OCI-LY7 (cell line): ENCODE measurements at regions not wholly inside any gene's neighbourhood (a gene's known extent, or its start where the extent isn't known, plus 50 kb on each side); places are given as distances from the start of the nearest gene placed in this dataset.

ENCODE experiments used
- BruUV-seq: library from RNA; stranded (reverse); fragments of 400-500 nt; replicated peaks from 2 replicates; lab custom pipeline; 2021; lab: Mats Ljungman, UMichigan
- CTCF ChIA-PET: fragments of 300-600 bp; sonication (Branson Sonifier 250); formaldehyde crosslinking; loops from one replicate; lab custom pipeline; 2022; ENCODE audit warnings: antibody characterized with exemption; ENCODE audit not compliant: unreplicated experiment; lab: Charles Lee
- POLR2A ChIA-PET: fragments of 300-600 bp; sonication (Branson Sonifier 250); formaldehyde crosslinking; loops from one replicate; lab custom pipeline; 2022; ENCODE audit warnings: antibody characterized with exemption; lab: Charles Lee
- DNase-seq: peaks from one replicate; pipeline ENCODE4 v3.0.0-alpha.2; 2015; ENCODE audit warnings: low spot score
- H2AFZ ChIP-seq: fragments of 200-600 bp; sonication (generic), shearing (Covaris generic); 2 replicates; pipeline ENCODE4 v1.6.1; 2014; ENCODE audit warnings: mild to moderate bottlenecking, antibody characterized with exemption, low read length, moderate library complexity
- H3K27ac ChIP-seq: fragments of 200-600 bp; sonication (generic); 2 replicates; pipeline ENCODE4 v1.5.1; 2014; ENCODE audit warnings: mixed run types, low read depth, mild to moderate bottlenecking, moderate library complexity, low read length, inconsistent platforms; ENCODE audit not compliant: poor library complexity, severe bottlenecking
- H3K36me3 ChIP-seq: fragments of 200-600 bp; sonication (generic); 2 replicates; pipeline ENCODE4 v1.6.1; 2014; ENCODE audit warnings: mild to moderate bottlenecking, antibody characterized with exemption, low read length, moderate library complexity, mixed read lengths; ENCODE audit not compliant: insufficient read depth
- H3K4me1 ChIP-seq: fragments of 200-600 bp; sonication (generic); 2 replicates; pipeline ENCODE4 v1.5.1; 2014; ENCODE audit warnings: mild to moderate bottlenecking, low read length; ENCODE audit not compliant: insufficient read depth, poor library complexity, severe bottlenecking
- H3K4me2 ChIP-seq: fragments of 200-600 bp; sonication (generic); 2 replicates; pipeline ENCODE4 v1.6.1; 2014; ENCODE audit warnings: mild to moderate bottlenecking, low read length
- H3K4me3 ChIP-seq: fragments of 200-600 bp; sonication (generic); 2 replicates; pipeline ENCODE4 v1.5.1; 2014; ENCODE audit warnings: mild to moderate bottlenecking, low read depth, low read length; ENCODE audit not compliant: poor library complexity, severe bottlenecking
- H3K79me2 ChIP-seq: fragments of 200-600 bp; sonication (generic); 2 replicates; pipeline ENCODE4 v1.6.1; 2016; ENCODE audit warnings: low read depth, mild to moderate bottlenecking, low read length, moderate library complexity, mixed read lengths; ENCODE audit not compliant: insufficient read depth
- H3K9me2 ChIP-seq: fragments of 200-600 bp; sonication (generic); 2 replicates; pipeline ENCODE4 v1.6.1; 2016; ENCODE audit warnings: mild to moderate bottlenecking, low read length, mixed read lengths; ENCODE audit not compliant: insufficient read depth
- H3K9me3 ChIP-seq: fragments of 200-600 bp; sonication (generic); 2 replicates; pipeline ENCODE4 v1.6.1; 2014; ENCODE audit warnings: mild to moderate bottlenecking, mixed run types, low read length, mixed read lengths
- H4K20me1 ChIP-seq: fragments of 200-600 bp; sonication (generic); 2 replicates; pipeline ENCODE4 v1.6.1; 2014; ENCODE audit warnings: mild to moderate bottlenecking, antibody characterized with exemption, low read length, moderate library complexity, mixed read lengths; ENCODE audit not compliant: insufficient read depth
- EZH2phosphoT487 ChIP-seq: fragments of 200-600 bp; sonication (generic); IDR thresholded peaks from 2 replicates; pipeline ENCODE4 v1.6.1; 2018; ENCODE audit warnings: low read depth, borderline replicate concordance, mild to moderate bottlenecking, mixed run types, antibody characterized with exemption, low read length, moderate library complexity, mixed read lengths
- intact Hi-C: fragments of 100-400 bp; cut with micrococcal nuclease; formaldehyde crosslinking; loops from one replicate; pipeline ENCODE4 v1.10.0; 2022; ENCODE audit not compliant: unreplicated experiment
- TF ChIP-seq, protein P1 (sequence below): fragments of 200-600 bp; sonication (generic); conservative IDR thresholded peaks from 2 replicates; pipeline ENCODE4 v1.5.1; 2014; ENCODE audit warnings: mild to moderate bottlenecking, antibody characterized with exemption, low read length, moderate library complexity, mixed read lengths

DNA sequence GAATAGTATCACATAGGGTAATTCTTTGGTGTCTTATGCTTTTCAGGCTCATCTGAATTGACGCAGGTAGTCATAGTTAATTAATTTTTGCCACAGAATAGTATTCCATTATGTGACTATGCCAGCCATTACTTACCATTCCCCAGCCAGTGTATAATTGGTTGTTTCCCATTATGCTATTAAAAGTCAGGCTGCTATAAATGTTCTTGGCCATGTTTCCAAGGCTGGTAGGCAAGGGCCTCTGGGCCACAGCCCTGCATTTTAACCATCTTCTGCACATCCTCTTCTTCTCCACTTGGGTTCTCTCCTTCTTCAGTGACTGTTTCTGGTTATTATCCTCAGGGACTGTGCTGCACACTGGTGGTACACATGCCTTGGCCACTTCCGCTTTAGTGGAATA is 190.9 kb downstream of the ADAMTS15 start:
- no peak overlapping the region for H2AFZ ChIP-seq
- H3K4me2 ChIP-seq: no peak overlapping the region
- H3K9me3 ChIP-seq: no peaks in the 10 kb centered on the region
- no peaks in the 10 kb centered on the region for H3K36me3 ChIP-seq
- BruUV-seq: no TSS peak
- no peak overlapping the region for H3K4me3 ChIP-seq
- ChIA-PET CTCF (no interaction called here), POLR2A (no interaction called here)
- DNase-seq: no peak
- TF ChIP-seq, protein P1, sequence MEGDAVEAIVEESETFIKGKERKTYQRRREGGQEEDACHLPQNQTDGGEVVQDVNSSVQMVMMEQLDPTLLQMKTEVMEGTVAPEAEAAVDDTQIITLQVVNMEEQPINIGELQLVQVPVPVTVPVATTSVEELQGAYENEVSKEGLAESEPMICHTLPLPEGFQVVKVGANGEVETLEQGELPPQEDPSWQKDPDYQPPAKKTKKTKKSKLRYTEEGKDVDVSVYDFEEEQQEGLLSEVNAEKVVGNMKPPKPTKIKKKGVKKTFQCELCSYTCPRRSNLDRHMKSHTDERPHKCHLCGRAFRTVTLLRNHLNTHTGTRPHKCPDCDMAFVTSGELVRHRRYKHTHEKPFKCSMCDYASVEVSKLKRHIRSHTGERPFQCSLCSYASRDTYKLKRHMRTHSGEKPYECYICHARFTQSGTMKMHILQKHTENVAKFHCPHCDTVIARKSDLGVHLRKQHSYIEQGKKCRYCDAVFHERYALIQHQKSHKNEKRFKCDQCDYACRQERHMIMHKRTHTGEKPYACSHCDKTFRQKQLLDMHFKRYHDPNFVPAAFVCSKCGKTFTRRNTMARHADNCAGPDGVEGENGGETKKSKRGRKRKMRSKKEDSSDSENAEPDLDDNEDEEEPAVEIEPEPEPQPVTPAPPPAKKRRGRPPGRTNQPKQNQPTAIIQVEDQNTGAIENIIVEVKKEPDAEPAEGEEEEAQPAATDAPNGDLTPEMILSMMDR: no peak
- no peak for TF ChIP-seq EZH2phosphoT487
- intact Hi-C loops: no loop called here
- H3K79me2 ChIP-seq: no peaks in the 10 kb centered on the region
- no peaks in the 10 kb centered on the region for H3K9me2 ChIP-seq
- H3K27ac ChIP-seq: no peak overlapping the region
- no peaks in the 10 kb centered on the region for H3K4me1 ChIP-seq
- H4K20me1 ChIP-seq: no peaks in the 10 kb centered on the region

DNA sequence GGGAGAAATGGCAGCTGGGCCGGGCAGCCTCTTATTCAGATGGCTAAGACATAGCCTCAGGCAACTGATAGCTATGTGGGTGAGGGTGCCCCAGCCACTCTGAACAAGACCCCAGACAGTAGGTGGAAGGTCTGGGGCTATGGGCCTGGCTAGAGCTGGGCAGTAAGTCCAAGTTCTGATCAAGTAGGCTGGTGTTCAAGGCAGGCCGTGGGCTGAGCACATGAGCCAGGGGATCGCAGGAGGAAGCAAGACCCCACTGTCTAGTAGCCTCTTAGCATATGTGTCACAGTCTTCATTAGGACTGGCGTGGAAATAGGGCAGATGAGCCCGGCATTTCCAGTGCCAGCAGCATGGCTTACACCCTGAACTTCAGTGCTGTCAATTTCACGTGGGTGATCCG is 192.1 kb downstream of the ADAMTS15 start:
- no peak overlapping the region for H3K4me2 ChIP-seq
- H4K20me1 ChIP-seq: no peaks in the 10 kb centered on the region
- no peak overlapping the region for H3K4me3 ChIP-seq
- TF ChIP-seq, protein P1: no peak
- no peak for TF ChIP-seq EZH2phosphoT487
- no TSS peak for BruUV-seq
- intact Hi-C loops: no loop called here
- CTCF ChIA-PET: no interaction called here
- H3K9me2 ChIP-seq: no peaks in the 10 kb centered on the region
- no peaks in the 10 kb centered on the region for H3K4me1 ChIP-seq
- POLR2A ChIA-PET: no interaction called here
- no peaks in the 10 kb centered on the region for H3K36me3 ChIP-seq
- no peaks in the 10 kb centered on the region for H3K79me2 ChIP-seq
- no peak overlapping the region for H3K27ac ChIP-seq
- H2AFZ ChIP-seq: no peak overlapping the region
- H3K9me3 ChIP-seq: no peaks in the 10 kb centered on the region
- no peak for DNase-seq

DNA sequence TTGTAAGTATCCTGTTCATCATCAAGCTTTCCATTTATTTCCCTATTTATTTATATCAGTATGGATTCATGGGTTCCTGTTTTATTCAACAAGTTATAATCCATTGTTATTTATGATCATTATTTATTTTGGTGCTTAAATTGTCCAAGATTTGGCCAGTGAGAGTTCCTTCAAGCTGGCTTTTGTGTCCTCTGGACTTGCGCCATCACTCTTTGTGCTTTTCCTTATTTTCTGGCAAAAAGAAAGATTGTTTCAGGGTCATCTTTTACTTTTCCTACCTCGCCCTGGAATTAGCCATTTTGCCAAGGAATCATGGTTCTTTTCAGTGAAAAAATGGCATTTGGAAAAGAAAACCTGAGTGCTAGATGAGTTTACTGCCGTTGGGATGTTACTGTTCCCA is 193.4 kb downstream of the ADAMTS15 start:
- intact Hi-C loops: no loop called here
- CTCF ChIA-PET: no interaction called here
- TF ChIP-seq, protein P1: no peak
- TF ChIP-seq EZH2phosphoT487: no peak

More for the DNA sequence above, 193.4 kb downstream of the ADAMTS15 start:
- Histone ChIP-seq H3K9me2 (no peaks in the 10 kb centered on the region), H3K27ac (no peak overlapping the region), H3K36me3 (no peaks in the 10 kb centered on the region), H3K4me3 (no peak overlapping the region), H3K4me1 (no peaks in the 10 kb centered on the region), H3K9me3 (no peaks in the 10 kb centered on the region), H3K79me2 (no peaks in the 10 kb centered on the region), H2AFZ (no peak overlapping the region), H4K20me1 (no peaks in the 10 kb centered on the region), H3K4me2 (no peak overlapping the region)
- POLR2A ChIA-PET: no interaction called here
- no TSS peak for BruUV-seq
- no peak for DNase-seq
